Muscle of arm (tissue), 1 donor: ENCODE measurements at regions not wholly inside any gene's neighbourhood (a gene's known extent, or its start where the extent isn't known, plus 50 kb on each side); places are given as distances from the start of the nearest gene placed in this dataset.

Experiments used
- DNase-seq: peaks from one replicate; pipeline ENCODE4 v3.0.0-alpha.2; 2013

DNA sequence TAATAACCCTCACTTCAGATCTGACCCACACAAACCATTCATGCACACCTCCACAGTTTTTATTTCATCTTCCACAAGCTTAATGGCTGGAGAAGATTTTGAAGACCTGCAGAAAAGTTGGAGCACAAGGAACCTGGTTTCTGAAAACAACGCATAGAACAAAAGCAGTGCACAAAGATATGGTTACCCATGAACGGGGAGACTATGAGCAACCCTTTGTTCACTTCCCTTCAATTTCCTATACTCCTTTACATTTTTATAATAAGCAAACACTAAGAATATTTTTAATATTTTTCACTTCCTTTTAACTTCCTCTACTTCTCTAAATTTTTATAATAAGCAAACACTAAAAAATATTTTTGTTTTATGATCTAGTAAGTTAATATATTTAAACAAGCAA is 103.5 kb upstream of the UBE2E2 start:
- DNase-seq, result no peak

DNA sequence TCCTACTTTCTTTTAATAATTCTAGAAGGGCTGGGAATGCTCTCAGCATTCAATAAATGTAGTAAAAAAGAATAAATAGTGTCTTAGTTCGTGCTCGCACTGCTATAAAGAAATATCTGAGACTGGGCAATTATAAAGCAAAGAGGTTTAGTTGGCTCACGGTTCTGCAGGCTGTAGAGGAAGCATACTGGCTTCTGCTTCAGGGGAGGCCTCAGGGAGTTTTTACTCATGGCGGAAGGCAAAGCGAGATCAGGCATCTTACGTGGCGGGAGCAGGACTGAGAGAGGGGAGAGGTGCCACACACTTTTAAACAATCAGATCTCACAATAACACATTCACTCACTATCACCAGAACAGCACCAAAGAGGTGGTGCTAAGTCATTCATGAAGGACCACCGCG is 103.0 kb upstream of the UBE2E2 start:
- no peak for DNase-seq

DNA sequence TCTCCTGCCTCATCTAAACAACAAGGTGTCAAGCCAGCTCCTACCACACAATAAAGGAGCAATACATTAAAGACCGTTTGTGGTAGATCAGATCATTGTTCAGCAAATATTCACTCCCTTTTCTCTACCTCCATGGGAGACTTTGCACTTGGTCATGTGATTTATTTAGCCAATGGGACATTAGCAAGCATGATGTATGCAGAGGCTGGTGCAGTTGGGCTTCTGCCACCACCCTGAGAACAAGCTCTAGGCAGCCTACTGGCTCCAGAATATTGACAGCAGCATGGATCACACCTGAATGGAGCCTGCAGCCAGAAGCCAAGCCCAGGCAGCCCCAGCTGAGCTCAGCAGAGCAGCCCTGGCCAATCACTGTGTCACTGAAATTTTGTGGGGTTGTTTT is 99.4 kb upstream of the UBE2E2 start:
- no peak for DNase-seq

DNA sequence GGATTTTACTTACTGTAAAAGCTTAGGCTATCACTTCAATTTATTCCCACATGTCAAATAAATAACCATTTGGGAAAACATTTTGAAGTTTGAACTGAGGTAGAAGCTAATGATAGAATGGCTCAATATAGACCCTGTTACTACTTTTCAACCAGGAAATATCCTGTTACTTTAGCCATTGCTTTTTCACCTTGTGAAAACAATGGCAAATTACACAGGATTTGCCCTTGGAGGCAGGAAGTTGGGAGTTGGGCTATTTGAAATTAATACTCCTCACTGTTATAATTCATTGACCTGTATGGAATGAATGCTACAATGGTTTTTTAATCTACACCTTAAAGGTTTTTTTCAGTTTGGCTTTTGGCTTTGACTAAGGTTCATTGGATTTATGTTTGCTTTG is 98.1 kb upstream of the UBE2E2 start:
- no peak for DNase-seq

DNA sequence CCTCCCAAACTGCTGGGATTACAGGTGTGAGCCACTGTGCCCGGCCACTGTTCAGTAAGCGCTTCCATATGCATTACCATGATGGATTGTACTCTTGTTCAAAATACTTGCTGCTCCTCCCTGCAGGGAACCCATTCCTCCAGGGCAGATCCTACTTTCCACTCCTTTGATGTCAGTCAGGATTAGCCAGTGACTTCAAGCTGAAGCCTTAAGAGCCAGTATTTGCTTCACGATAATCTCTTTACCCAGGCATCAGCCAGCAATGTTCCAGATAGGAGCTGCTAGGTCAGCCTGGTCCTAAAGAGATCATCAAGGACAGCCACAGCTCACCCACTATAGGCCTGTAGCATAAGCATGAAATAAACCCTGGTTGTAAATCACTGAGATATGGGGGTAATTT is 96.5 kb upstream of the UBE2E2 start:
- no peak for DNase-seq

- DNase-seq, result no peak
These were observed 95.9 kb upstream of the UBE2E2 start for GRCh38 chr3:23107221-23107620.

- no peak for DNase-seq
These were observed 94.6 kb upstream of the UBE2E2 start for GRCh38 chr3:23108451-23109057.

DNA sequence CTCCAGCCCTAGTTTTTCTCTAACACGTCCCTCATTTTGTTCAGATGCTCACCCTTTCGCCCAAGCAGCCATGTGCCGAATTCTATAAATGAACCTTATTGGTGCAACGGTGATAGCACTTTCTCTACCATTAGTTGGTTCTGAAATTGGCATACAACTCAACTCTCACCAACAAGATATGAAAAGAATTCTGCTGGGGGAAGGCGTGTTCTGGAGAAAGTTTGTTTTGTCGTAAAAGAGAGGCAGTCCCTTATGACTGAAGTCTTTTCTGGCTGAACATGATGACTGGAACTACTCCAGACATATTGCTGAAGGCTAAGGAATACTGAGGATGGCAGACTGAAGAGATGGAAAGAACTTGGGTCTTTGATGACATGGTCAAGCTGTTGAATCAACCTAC is 91.8 kb upstream of the UBE2E2 start:
- no peak for DNase-seq

- no peak for DNase-seq
These were observed 91.3 kb upstream of the UBE2E2 start for GRCh38 chr3:23111797-23112196.

DNA sequence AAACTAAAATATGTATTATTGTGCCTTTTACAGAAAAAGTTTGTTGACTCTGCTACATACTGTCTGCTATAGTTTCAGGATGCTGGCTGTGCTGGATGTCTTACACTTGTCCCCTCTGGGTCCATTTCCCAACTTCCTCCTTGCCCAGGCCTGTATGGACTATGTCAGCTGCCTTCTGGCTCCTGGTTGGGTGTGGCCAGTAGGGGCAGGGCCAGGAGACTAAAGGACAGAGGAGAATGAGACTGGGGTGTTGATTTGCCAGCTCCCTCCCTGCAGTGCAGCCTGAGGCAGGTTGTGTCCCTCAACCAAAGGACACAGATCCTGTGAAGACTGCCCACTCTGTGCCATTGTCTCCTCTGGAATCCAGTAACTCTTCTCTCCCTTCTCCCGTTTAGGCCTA is 90.6 kb upstream of the UBE2E2 start:
- DNase-seq, result no peak

- no peak for DNase-seq
These were observed 89.5 kb upstream of the UBE2E2 start for GRCh38 chr3:23113455-23114171.

GRCh38 chr3:23114432-23114831 is 88.7 kb upstream of the UBE2E2 start:
- no peak for DNase-seq

DNA sequence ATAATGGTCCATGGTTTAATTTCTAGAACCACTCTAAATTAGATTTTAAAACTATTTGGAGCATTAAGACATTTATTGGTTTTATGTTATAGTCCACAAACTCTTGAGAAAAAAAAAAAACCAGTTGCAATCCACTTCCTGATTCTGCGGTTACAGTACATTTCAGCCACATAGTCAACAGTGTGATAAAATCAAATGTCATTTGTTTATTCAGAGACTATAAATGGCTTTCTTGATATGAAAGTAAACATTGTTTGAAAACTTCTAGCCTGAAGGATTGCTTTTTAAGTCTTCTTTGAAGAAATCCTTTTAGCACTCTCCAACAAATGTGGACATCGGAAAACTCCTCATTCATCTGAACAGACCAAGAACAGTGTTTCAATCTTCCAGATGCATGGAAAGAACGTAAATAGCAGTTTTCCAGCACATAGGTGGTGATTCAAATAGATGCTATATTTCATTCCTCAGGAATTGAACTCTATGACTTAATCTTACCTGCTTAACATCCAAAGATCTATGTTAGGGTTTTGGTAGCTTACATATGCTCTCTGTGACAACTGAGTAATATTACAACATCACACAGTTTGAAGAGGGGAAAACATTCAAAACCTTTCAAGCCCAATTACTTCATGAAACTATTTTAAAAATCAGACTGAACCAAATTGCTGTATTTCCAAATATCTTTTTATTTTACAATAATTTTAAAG is 87.8 kb upstream of the UBE2E2 start:
- no peak for DNase-seq

GRCh38 chr3:23116081-23116837 is 86.9 kb upstream of the UBE2E2 start:
- DNase-seq, result peak; percentile 60

DNA sequence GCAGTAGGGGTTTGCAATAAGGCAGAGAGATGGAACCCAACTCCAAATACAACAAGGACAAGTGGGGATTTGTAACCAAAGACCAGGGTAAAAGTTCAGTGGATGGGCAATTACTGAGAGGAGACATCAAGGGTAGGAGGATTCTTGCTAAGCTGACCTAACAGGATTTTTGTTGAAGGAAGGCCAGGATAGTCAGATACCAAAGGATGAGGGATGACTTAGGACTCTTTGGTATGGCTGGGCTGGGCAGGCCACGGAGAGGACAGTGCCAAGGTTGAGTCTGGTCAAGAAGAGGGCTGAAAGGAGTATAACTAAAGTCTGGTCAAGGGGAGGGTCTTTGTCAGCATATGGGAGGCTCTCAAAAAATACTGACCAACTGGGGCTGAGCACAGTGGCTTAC is 85.3 kb upstream of the UBE2E2 start:
- no peak for DNase-seq

DNA sequence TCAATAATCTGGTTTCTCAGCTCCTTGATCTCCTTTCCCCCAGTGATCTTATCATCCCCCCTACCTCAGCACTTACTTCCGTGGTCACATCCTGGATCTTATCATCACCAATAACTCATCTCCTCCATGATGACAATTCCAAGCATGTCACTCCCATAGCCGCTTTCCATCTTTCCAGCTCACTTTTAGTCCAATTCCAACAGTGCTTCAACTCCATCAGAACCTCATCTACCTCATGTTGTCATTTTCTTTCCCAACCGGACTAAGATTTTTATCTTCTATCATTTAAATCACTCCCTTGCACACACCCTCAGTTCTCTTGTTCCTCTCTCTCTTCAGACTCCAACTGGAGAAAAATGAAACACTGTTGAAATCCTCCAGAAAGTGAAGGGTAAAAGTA is 75.9 kb upstream of the UBE2E2 start:
- DNase-seq, result no peak

- DNase-seq, result no peak
These were observed 74.5 kb upstream of the UBE2E2 start for GRCh38 chr3:23128655-23129054.

GRCh38 chr3:23129117-23129516 is 74.0 kb upstream of the UBE2E2 start:
- peak; percentile 41 for DNase-seq

DNA sequence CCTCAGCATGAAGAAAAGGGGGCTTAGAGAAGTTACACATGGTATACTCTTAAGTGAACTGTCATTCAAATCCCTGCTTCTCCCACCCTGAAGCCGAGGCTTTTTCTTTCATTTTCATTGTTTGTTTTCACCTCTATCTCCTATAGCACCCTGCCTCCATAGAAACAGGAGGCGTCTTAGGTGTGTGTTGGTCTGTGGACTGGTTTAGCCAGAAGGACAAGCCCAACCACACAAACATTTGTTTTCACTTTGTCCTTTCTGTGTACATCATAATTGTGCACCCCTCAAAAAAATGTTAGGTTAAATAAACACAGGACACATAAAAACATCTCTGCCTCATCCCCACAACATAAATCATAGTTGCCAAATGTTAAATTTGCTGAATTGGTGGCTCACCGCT is 73.3 kb upstream of the UBE2E2 start:
- DNase-seq, result peak; percentile 38

- DNase-seq, result no peak
These were observed 72.7 kb upstream of the UBE2E2 start for GRCh38 chr3:23130406-23130805.

- DNase-seq, result no peak
These were observed 67.9 kb upstream of the UBE2E2 start for GRCh38 chr3:23135026-23135785.

DNA sequence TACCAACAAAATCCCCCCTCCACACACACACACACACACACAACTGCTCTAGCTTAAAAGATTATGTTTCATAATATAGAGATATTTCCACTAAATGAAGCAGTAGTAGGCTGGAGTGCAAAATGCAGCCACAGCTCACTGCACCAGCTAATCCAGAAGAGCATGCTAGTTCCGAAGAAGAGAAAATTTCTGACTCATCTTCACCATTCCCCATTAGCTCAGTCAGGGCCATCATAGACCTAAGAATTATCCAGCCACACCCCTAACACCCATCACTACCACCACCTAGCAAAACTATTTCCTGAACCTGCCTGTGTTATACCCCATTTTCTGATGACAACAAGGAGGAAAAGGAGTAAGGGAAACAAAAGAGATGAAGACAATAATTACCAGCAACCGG is 67.1 kb upstream of the UBE2E2 start:
- DNase-seq, result no peak
